WTC11 (cell line): ENCODE measurements at regions not wholly inside any gene's neighbourhood (a gene's known extent, or its start where the extent isn't known, plus 50 kb on each side); places are given as distances from the start of the nearest gene placed in this dataset.

Source experiments
- AR ChIP-seq: fragments of 250-450 bp; sonication (Bioruptor Pico); IDR thresholded peaks from 2 replicates; pipeline ENCODE4 v1.9.0; 2021; ENCODE audit warnings: mild to moderate bottlenecking
- ARID4B ChIP-seq: sonication (generic); formaldehyde crosslinking; IDR thresholded peaks from 2 replicates; pipeline ENCODE4 v1.8.0; 2023; ENCODE audit warnings: missing genetic modification reagents, mild to moderate bottlenecking, borderline replicate concordance
- CREB1 ChIP-seq: sonication (generic); formaldehyde crosslinking; IDR thresholded peaks from 2 replicates; pipeline ENCODE4 v1.8.0; 2023; ENCODE audit warnings: mild to moderate bottlenecking, missing genetic modification reagents
- CREM ChIP-seq: sonication (generic); formaldehyde crosslinking; IDR thresholded peaks from 2 replicates; pipeline ENCODE4 v1.8.1; 2022; ENCODE audit warnings: mild to moderate bottlenecking, missing genetic modification reagents, moderate library complexity
- E2F4 ChIP-seq: sonication (generic); formaldehyde crosslinking; IDR thresholded peaks from 2 replicates; pipeline ENCODE4 v1.8.1; 2022; ENCODE audit warnings: low read depth, mild to moderate bottlenecking, moderate library complexity, missing genetic modification reagents, borderline replicate concordance
- E2F5 ChIP-seq: sonication (generic); formaldehyde crosslinking; IDR thresholded peaks from 2 replicates; pipeline ENCODE4 v1.8.1; 2022; ENCODE audit warnings: mild to moderate bottlenecking, moderate library complexity, missing genetic modification reagents
- HMGA2 ChIP-seq: fragments of 250-450 bp; sonication (Bioruptor Pico); IDR thresholded peaks from 2 replicates; pipeline ENCODE4 v1.4.0; 2021; ENCODE audit warnings: mild to moderate bottlenecking, moderate library complexity
- NR1H2 ChIP-seq: sonication (generic); formaldehyde crosslinking; IDR thresholded peaks from 2 replicates; pipeline ENCODE4 v1.9.0; 2021; ENCODE audit warnings: mild to moderate bottlenecking, moderate library complexity, missing genetic modification reagents
- PREB ChIP-seq: sonication (generic); formaldehyde crosslinking; IDR thresholded peaks from 2 replicates; pipeline ENCODE4 v1.8.1; 2022; ENCODE audit warnings: mild to moderate bottlenecking, missing genetic modification reagents, moderate library complexity, borderline replicate concordance
- SMAD3 ChIP-seq: sonication (generic); formaldehyde crosslinking; IDR thresholded peaks from 2 replicates; pipeline ENCODE4 v1.8.0; 2022; ENCODE audit warnings: missing genetic modification reagents, mild to moderate bottlenecking, borderline replicate concordance
- USF2 ChIP-seq: sonication (generic); formaldehyde crosslinking; IDR thresholded peaks from 2 replicates; pipeline ENCODE4 v1.8.1; 2023; ENCODE audit warnings: mild to moderate bottlenecking, missing genetic modification reagents, moderate library complexity
- ZNF232 ChIP-seq: sonication (generic); formaldehyde crosslinking; IDR thresholded peaks from 2 replicates; pipeline ENCODE4 v1.8.0; 2022; ENCODE audit warnings: mild to moderate bottlenecking, missing genetic modification reagents
- ZNF416 ChIP-seq: fragments of 250-450 bp; sonication (Bioruptor Pico); IDR thresholded peaks from 2 replicates; pipeline ENCODE4 v1.9.0; 2021; ENCODE audit warnings: mild to moderate bottlenecking, inconsistent platforms
- ZNF532 ChIP-seq: fragments of 250-450 bp; sonication (Bioruptor Pico); IDR thresholded peaks from 2 replicates; pipeline ENCODE4 v1.9.0; 2021; ENCODE audit warnings: mild to moderate bottlenecking, borderline replicate concordance

- no peak for TF ChIP-seq E2F4
- no peak for TF ChIP-seq PREB (CRISPR knock-in tag)
- TF ChIP-seq ZNF232 (CRISPR knock-in tag), result no peak
- no peak for TF ChIP-seq ZNF532 (CRISPR knock-in tag)
- TF ChIP-seq NR1H2, result no peak
- no peak for TF ChIP-seq ZNF416 (CRISPR knock-in tag)
- no peak for TF ChIP-seq HMGA2 (CRISPR knock-in tag)
- no peak for TF ChIP-seq SMAD3 (CRISPR knock-in tag)
- no peak for TF ChIP-seq CREM
- TF ChIP-seq E2F5 (CRISPR knock-in tag), result no peak
- TF ChIP-seq AR (CRISPR knock-in tag), result no peak
- TF ChIP-seq CREB1, result no peak
- no peak for TF ChIP-seq USF2
- TF ChIP-seq ARID4B, result no peak
Observed at GRCh38 chr22:49608660-49609059, 219.0 kb downstream of the BRD1 start (continued).
